ENCODE measurements at regions not wholly inside any gene's neighbourhood (a gene's known extent, or its start where the extent isn't known, plus 50 kb on each side); places are given as distances from the start of the nearest gene placed in this dataset.

DNA sequence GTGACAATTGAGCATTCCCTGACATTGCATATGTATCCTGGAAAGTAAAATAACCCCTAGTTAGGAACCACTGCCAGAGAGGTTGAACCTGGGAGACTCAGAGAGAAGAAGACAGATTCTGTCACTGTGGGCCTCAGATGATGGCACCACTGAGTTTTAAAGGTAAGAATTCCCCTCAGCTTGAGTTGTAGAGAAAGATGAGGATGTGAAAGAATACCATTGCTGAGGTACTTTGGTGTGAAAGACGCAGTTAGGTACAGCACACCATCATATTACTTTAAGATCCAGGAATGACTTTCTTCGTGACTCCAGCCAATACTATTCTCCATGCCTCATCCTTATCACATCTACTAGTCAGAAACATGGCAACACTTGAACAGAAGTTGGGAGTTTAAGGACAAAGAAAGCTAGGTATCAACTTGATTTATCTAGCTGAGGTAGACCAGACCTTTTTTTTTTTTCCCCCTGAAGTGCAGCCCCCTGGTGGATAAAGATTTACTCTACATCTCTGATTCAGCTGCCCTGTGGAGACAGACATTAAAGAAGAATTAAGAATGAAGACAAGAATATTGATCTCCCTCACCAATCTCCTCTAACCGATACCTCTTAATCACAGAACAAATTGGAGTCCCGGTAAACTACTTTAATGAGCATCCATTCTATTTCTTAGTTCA, 630.5 kb upstream of the FANCL start:
- DNase-seq, result no peak

DNA sequence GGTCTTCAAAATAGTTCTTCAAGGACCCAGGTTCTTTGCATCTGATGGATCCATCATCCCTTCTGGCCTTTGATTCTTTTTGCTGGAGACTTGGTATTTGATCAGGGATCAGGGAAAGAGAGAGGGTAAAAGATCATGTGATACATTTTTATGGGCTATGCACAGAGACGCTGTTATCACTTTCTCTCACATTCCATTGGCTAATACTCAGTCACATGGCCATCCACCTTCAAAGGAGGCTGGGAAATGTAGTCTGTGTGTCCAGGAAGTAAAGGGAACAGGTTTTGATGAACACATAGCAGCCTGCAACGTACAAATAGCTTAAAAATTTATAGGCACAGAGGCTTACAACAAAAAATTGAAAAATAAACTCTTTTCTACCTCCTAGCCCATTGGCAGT, 629.6 kb upstream of the FANCL start:
- DNase-seq, result no peak

DNA sequence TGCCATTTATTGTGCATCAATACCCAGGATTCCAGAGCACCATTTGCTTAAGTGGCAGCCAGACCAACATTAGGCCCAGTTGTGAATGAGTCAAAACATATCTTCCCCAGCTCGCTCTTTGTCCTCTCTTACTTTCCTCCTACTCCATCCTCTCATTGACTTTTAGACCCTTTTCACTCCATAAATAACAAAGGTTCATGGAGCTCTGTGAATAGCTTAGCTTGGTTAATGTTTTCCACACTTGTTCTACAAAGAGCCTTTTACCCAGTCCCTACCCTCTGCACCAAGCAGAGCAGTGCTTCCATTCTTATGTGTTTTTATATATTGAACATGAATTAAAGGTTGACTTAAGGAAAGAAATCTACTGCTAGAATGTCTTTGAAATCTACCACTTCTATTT, 625.8 kb upstream of the FANCL start:
- DNase-seq, result no peak

DNA sequence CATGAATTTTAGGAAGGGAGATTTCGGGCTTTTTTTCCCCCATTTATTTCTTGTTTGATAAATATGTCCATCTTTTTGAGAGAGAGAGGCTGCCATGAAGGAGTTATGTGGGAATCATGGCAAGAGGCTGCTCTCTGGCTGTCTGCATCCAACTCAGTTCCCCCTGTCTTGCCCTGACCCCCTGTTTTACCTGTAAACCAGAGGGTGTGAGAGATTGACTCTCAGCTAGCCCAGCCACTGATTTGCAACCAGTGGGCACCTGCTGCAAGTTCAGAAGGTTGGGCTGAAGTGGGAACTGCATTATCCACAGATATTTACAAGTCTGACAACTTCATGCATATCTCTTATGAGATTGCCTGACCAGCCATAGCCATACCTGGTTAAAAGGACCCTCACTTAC, 625.4 kb upstream of the FANCL start:
- DNase-seq, result no peak

DNA sequence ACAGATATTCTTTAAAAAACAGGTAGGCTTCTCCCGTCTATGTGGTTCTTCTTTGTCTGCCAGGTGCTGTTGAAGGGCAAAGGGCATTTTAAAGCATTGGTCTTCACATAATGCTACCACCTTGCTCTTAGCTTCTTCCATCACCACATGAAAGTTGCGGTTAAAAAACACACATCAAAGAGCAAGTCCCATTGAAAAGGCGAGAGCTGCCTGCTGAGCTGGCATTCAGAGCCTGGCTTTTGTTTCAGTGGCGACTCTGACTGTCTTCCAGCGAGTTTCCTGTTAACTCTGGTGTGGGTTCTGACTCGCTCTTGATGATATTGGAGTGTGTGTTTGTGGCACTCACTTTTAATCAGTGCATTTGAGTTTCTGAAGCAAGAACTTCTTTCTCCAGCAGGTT, 624.9 kb upstream of the FANCL start:
- DNase-seq, result no peak

DNA sequence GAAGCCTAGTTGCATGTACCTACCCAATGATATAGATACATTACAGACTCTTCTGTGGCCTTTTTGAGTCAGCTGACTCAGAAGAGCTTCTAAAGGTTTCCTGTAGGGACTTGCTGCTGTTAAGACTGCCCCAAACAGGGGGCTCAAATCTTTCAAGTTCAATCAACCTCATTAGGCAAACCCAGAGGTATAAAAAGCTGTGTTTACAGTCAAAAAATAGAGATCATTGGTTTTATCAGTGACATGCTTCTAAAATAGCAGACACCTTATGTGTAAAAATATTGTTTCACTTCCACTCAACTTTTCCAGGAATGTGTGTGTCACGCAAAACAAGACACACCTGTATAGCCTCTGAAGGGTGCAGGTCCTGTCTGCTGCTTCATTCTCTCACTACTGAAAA, 624.3 kb upstream of the FANCL start:
- DNase-seq, result no peak

DNA sequence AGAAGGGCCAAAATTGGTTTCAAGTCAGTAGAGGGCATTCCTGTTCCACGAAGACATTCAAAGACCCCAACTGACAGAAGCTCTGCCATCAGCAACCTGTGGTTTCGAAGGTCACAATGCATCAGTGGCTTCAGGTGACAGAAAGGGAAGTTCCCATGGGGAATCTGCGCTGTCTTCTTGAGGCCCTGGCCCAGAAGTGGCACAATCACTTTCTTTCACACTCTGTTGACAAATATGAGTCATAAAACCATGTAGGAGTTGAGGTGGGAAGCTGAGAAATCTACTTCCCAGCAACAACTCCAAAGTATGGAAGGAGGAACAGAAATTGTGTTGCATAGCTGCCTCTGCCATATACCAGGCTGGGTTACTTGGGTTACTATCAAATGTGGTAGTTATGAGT, 621.1 kb upstream of the FANCL start:
- no peak for DNase-seq

DNA sequence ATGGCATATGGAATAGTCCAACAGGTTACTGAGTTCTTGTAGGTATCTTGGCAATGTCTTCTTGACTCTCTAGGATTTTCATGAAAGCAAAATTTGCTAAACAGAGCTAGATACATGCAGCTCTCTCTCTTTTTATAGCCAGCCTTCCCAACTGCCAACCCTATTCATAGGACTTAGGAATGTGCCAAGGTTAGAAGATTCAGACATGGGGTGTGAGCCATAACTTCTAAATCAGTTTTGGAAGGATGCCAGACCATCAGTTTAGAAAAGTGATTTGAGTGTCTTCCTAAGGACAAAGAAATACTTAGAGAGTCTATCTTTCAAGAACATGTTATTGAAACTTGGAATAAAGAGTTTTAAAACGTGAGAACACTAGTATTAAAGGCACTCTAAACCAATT, 619.5 kb upstream of the FANCL start:
- no peak for DNase-seq

DNA sequence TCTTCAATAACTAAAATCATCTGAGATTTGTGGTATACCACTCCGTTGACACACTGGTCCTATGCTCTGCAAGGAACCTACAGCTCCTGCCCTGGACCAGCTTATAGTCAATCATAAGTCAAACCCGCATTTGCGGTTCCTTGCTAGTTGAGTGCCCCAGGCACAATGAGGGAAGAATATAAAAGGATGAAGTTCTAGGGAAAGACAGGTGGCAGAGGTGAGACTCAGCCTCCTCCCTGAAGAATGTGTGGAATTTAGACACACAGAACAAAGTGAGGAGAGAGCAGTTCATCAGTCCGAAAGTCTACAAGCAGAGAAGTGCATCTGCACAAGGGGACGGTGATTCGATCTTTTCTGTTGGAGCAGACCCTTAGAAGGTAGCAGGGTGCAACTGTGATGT, 615.0 kb upstream of the FANCL start:
- no peak for DNase-seq

DNA sequence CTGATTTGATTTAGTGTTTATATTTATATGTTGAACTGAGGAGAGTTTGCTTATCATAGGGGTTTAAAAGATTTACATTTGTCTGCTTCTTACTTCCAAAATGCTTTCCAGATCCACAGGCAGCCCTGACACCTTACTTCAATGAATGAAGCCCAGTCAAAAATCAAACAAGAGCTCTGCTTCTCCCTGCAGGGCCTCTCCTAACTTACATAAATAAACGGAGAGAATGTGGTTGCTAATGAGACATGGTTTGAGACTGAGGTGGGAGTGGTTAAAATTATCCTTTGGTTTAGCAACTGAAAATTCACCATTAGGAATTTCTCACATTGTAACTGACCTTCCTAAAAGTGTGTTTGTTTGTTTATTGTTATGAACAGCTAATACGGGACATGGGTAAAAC, 612.3 kb upstream of the FANCL start:
- DNase-seq, result no peak

DNA sequence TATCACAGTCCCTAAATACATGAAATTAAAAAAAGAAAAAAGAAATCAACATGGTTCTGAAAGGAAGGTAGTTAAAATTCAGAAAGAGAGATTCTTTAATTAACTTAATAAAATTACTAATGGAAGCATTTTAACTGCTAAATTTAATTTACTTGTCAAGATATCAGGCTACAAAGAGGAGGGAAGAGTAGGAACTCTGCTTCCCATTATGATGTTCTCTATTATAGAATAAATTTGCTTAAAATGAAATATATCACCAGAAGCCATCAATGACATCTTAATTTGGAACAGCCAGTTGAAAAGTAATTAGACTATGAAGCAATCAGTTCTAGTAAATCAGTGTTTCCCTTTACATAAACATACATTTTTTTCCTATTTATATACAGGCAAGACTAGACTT, 611.8 kb upstream of the FANCL start:
- no peak for DNase-seq

DNA sequence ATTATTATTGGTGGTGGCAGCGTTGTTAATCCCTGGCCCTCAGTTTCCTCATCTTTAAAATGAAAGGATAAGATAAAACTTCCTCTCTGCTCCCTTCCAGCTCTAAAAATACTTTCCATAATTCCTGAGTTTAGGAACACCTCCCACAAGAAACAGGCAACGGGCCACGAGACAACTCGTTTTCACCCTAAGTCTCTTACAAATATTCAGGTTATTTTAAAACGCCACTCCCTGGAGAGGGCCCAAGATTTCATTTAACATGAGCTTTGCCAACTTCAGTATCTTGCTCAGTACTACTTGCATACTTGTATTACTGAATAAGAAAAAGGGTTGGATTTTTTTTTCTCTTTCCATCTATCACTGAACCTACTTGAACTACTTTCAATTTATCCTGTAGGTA, 611.1 kb upstream of the FANCL start:
- DNase-seq, result no peak

DNA sequence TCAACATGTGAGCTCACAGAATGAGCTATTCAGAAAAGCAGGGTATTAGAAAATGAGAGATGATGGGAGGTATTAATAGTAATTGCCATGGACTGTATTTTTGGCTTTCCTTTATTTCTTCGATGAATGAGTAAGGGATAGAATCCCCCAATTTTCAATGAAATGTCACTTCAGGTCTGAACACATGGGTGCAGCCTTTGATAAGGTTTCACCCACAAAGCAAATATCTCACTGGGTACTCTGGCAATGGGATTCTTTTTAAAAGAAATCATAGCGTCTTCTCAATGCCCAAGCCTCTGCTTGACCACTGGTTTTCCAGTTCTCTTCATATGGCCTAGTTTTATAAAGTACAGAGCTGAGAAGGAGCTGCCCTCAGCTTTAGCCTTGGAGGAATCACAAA, 610.5 kb upstream of the FANCL start:
- DNase-seq, result no peak

DNA sequence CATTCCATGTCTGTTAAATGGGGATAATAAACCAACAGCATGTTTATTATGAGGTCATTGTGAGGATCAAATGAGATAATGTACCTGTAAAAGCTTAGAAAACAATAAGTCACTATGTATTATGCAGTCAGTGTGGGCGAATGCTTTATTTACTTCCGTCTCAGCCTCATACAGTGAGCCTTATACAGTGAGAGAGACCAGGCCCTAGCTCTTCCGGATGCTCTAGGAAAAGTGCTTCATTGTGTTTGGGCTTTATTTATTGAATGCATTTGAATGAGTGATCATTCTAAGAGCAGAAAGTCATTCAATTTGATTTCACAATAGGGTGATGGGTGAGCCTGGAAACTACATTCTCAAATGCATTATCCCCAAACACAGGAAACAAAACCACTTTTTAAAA, 603.9 kb upstream of the FANCL start:
- no peak for DNase-seq

DNA sequence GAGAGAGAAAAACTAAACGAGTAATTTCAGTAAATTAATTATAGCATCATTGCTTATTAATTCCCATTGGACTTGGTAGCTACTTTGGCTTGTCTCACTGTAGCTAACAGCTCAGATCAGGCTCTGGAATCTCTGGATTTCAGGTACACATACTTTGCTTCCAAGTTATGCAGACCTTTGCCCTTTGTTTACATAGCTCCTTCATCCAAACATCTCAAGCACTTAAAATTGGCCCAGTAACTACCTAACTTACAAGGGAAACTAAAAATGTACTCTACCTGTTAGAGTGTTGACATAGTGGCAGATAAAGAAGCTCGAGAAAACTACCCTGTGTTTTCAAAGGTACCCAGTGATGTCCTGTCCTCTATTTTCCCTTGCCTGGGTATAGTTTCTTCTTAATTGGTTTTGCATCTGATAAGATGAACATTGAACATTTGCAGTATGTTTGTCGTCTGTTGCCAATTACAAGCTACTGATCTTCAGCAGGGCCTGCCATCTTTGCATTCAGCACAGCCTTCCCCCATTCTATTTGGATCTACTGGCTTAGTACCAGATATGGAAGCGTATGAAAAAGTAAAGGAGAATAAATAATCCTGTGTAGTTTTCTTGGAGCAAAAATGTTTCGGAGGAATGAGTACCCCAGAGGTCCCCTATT, 601.5 kb upstream of the FANCL start:
- DNase-seq, result no peak

DNA sequence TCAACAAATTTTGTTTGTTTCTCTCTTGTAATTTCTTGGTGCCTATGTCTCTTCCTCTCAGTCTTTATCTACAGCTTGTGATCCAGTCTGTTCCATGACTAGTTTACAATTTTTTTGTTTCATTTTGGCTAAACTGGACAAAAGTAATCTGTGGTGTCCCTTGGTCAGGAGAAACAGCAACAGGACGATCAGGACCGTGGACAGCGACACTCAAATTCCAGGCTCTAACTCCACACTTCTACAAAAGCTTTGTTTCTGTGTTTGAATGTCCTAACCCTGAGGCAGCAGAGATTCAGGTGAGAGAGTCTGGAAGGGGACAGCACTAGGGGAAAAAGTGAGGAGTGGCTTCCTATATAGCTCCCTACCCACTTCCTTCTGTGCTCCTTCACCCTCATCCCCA, 593.3 kb upstream of the FANCL start:
- no peak for DNase-seq

DNA sequence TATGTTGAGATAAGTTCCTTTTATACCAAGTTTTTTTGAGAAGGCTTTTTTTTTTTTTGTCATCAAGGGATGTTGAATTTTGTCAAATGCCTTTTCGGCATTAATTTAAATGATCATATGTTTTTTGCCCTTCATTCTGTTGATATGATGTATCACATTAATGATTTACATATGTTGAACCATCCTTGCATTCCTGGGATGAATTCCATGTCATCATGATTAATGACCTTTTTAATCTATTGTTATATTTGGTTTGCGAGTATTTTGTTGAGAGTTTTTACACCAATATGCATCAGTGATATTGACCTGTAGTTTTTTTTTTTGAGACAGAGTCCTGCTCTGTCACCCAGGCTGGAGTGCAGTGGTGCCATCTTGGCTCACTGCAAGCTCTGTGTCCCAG, 585.7 kb upstream of the FANCL start:
- DNase-seq, result no peak

DNA sequence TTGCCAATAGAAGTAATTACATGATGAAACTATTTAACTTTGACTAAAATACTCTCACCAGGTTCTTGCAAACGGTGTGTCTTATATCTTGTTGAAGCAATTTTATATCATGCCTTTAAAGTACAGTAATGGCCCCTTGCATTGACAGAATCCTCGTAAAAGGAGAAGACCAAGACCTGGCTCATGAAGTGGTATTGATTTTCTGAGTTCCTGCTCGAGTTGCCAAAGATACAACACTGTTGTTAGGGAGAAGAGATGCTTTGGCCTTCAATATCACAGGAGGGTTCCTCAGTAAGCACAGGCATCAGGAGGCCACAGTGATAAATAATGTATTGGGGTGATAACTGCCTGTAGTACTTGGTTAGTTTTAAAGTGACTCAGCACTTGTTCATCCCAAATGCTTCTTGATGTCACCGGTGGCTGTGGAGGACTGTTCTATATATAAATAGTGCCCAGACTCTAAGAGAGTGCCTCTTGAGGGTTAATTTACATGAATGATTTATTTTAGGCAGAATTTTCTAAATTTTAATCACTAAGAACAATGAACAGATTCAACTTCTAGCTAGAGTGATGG, 571.7 kb upstream of the FANCL start:
- no peak for DNase-seq

DNA sequence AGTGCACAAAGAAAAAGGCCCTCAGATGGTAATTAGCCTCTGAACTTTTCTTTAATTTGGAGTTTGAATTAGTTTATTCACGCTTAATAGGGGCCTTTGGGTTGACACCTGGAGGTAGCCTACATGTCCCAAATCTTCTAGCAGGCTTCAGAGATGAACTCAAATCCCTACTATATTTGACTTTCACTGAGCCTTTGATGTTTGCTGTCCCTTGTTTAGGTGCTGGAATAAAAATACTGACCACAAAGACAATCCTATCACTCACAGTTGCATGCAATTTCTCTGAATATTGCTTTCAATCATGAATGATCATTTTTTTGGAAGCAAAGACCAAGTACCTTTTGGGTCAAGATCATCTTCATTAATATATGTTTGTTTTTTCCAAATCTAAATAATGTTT, 564.0 kb upstream of the FANCL start:
- DNase-seq, result no peak

DNA sequence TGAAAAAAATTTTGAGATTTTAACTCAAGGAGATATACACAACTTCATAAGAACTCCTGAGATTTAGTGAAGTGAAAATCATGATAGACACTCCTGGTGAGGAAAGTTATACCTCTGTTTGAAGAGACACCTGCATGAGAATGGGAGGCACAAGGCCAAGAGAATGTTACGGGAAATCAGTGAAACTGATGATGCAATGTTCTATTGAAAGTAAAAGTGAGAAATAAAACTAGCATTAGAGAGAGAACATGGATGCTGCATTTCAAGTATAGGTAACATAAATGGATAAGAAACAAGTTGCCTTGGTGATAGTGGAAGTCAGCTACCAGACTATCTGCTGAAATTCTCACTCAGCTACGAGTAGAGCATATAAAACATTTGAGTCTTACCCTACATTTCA, 562.1 kb upstream of the FANCL start:
- no peak for DNase-seq

DNA sequence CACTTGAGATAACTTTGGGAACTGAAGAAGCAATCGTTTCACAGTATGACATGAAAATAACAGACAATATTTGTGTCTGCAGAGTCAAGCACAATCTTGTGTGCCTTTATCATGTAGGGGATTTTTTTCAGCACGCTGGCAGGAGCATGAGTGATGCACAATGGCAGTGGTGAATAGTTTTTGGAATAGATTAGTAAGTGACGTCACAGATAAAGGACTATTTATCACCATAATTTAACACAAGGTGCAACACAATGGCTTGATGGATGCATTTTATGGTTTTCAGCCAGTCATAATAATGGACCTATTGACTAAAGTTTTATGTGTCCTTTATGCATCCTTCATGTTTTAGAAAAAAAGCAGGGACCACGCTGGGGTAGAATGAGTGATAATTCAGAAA, 559.8 kb upstream of the FANCL start:
- no peak for DNase-seq

DNA sequence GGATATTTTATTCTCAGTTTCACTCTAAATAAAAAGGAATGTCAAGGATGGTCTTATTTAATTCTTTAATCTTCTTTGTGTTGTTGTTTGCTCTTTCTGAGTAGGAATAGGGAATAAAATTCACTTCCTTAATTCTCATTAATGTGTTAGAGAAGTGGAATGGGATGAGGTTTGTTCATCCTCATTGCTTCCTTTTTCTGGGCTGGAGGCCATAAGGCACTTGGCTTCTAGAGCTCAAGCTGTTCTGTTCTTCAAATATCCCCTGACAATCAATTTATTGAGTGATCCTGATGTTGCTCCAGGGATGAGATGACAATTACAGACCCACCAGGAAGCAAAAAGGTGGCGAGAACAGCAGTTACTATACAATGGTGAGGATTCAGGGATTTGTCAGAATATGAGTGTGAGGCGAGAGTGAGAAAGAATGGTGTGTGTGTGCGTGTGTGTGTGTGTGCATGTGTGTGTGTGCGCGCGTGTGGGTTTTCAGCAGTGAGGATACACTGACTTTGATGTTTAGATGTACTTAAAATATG, 557.6 kb upstream of the FANCL start:
- no peak for DNase-seq

DNA sequence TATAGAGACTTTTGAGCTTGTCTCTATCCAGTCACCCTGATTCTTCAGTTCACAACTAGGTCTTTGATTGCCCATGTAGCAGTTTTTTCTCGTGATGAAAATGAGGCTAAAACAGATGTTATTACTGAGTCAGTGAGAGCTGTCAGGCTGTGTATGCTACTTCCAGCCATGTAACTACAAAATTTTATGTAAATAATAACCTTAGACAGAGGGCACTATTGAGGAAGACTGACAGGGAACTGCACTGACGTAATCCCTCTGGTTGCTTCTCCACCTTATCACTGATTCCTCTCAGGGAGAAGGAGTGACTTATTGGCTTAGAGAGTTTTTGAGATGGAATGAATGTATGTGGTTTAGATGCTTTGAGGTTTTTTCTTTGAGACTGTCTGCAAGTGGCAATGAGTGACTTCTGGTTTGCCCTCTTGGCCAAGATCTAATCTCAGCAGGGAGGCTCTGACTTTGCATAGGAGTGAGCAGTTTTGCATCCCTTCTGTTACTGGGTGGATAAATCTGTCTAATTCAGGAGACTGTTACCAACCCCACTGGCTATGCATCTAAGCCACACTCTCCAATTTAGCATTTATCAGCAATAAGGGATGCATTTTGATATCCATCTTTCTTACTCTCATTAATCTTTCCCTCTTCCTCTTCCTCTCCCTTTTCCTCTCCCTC, 555.2 kb upstream of the FANCL start:
- DNase-seq, result no peak

DNA sequence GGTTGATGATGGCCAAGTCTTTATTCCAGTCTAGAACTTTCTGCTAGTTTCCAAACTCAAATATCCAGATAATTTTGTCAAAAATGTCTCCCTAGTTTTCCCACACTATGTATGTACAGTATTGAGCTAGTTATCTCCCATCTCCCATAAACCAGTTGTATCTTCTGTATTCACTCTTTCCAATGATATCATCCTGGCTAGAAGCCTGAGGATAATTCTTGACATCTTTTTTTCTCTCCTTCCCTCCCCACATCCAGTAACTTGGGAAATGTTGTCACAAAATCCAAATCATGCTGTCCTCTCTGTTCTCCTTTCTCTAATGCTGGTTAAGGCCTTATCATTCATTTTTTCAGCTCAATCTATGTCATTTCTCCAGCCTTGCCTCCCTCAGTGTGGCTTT, 553.8 kb upstream of the FANCL start:
- DNase-seq, result no peak
